CD4-positive, CD25-positive, alpha-beta regulatory T cell (primary cell): ENCODE measurements at regions not wholly inside any gene's neighbourhood (a gene's known extent, or its start where the extent isn't known, plus 50 kb on each side); places are given as distances from the start of the nearest gene placed in this dataset.

Experiments
- ATAC-seq, 2 donors: fragments of 150-1000 bp; cut with Tn5 transposase; one replicate each; pipeline ENCODE4 v1.10.0; 2021; ENCODE audit warnings: low read depth in 2 of 2, moderate number of reproducible peaks in 2 of 2, moderate library complexity in 1 of 2
- DNase-seq, 3 donors: peaks; one replicate each; pipeline versions ENCODE4 v3.0.0 to v3.0.0-alpha.2; 2012 to 2022; ENCODE audit warnings: mixed read lengths in 1 of 3
- H3K27ac ChIP-seq: one replicate; pipeline ENCODE4 v1.7.0; 2013; ENCODE audit warnings: mild to moderate bottlenecking, low read length; ENCODE audit not compliant: insufficient read depth, poor library complexity, severe bottlenecking
- H3K27me3 ChIP-seq: one replicate; pipeline ENCODE4 v1.7.0; 2013; ENCODE audit warnings: low read length; ENCODE audit not compliant: control insufficient read depth, insufficient read depth
- H3K36me3 ChIP-seq: one replicate; pipeline ENCODE4 v1.7.0; 2013; ENCODE audit warnings: mild to moderate bottlenecking, low read length, moderate library complexity; ENCODE audit not compliant: control insufficient read depth, insufficient read depth
- H3K4me1 ChIP-seq: 2 replicates; pipeline ENCODE4 v1.7.0; 2013; ENCODE audit warnings: mild to moderate bottlenecking, low read length; ENCODE audit not compliant: insufficient read depth, control insufficient read depth, poor library complexity, severe bottlenecking
- H3K4me3 ChIP-seq: one replicate; pipeline ENCODE4 v1.7.0; 2013; ENCODE audit warnings: low read depth, mild to moderate bottlenecking, low read length, moderate library complexity
- H3K9me3 ChIP-seq, 2 experiments: 1 replicate in 1 of 2; 2 replicates in 1 of 2; pipeline ENCODE4 v1.7.0; 2013; ENCODE audit warnings: low read length in 2 of 2, mild to moderate bottlenecking in 1 of 2, moderate library complexity in 1 of 2; ENCODE audit not compliant: control insufficient read depth in 2 of 2
- H3K27ac Mint-ChIP-seq, 3 donors: one replicate each; pipeline ENCODE4 v1.8.0; 2020 to 2022; ENCODE audit warnings: mild to moderate bottlenecking in 3 of 3, mixed read lengths in 3 of 3, moderate library complexity in 2 of 3
- H3K27me3 Mint-ChIP-seq: one replicate; pipeline ENCODE4 v1.8.0; 2022; ENCODE audit warnings: mild to moderate bottlenecking, mixed read lengths
- H3K36me3 Mint-ChIP-seq: one replicate; pipeline ENCODE4 v1.8.0; 2020; ENCODE audit warnings: mixed read lengths
- H3K4me1 Mint-ChIP-seq, 4 donors: one replicate each; pipeline ENCODE4 v1.8.0; 2020 to 2022; ENCODE audit warnings: mixed read lengths in 4 of 4, mild to moderate bottlenecking in 1 of 4
- H3K4me3 Mint-ChIP-seq, 4 donors: one replicate each; pipeline ENCODE4 v1.8.0; 2020 to 2022; ENCODE audit warnings: mild to moderate bottlenecking in 4 of 4, mixed read lengths in 4 of 4, moderate library complexity in 3 of 4
- H3K9me3 Mint-ChIP-seq, 7 donors: one replicate each; pipeline ENCODE4 v1.8.0; 2020 to 2022; ENCODE audit warnings: mixed read lengths in 7 of 7, mild to moderate bottlenecking in 3 of 7, moderate library complexity in 2 of 7

- Mint-ChIP-seq H3K27ac (no peak overlapping the region), H3K36me3 (no peaks in the 10 kb centered on the region), H3K9me3 (peaks cover 0 to 4% (median 2%) of the 10 kb centered on the region in 7 donors), H3K4me3 (no peak overlapping the region), H3K4me1 (no peaks in the 10 kb centered on the region), H3K27me3 (peaks cover 12% of the 10 kb centered on the region)
- no peaks in the 10 kb centered on the region for H3K27me3 ChIP-seq
- DNase-seq (no peak), ATAC-seq (no peak)
- H3K9me3 ChIP-seq, result no peaks in the 10 kb centered on the region
- no peaks in the 10 kb centered on the region for H3K36me3 ChIP-seq
- H3K4me3 ChIP-seq, result no peak overlapping the region
- no peak overlapping the region for H3K27ac ChIP-seq
- no peaks in the 10 kb centered on the region for H3K4me1 ChIP-seq
Measured at GRCh38 chr6:165806126-165806810, 143.2 kb upstream of the PDE10A start.

- H3K4me3 Mint-ChIP-seq, result no peak overlapping the region
- H3K4me1 ChIP-seq, result no peaks in the 10 kb centered on the region
- H3K27me3 ChIP-seq, result no peaks in the 10 kb centered on the region
- no peaks in the 10 kb centered on the region for H3K36me3 Mint-ChIP-seq
- no peaks in the 10 kb centered on the region for H3K36me3 ChIP-seq
- ATAC-seq (no peak), DNase-seq (no peak)
- no peak overlapping the region for H3K4me3 ChIP-seq
- H3K27me3 Mint-ChIP-seq, result peaks cover 12% of the 10 kb centered on the region
- H3K9me3 ChIP-seq, result no peaks in the 10 kb centered on the region
- H3K27ac ChIP-seq, result no peak overlapping the region
- H3K9me3 Mint-ChIP-seq, result peaks cover 0 to 4% (median 2%) of the 10 kb centered on the region in 7 donors
- H3K4me1 Mint-ChIP-seq, result no peaks in the 10 kb centered on the region
- no peak overlapping the region for H3K27ac Mint-ChIP-seq
Measured at GRCh38 chr6:165805636-165806035, 142.6 kb upstream of the PDE10A start.

GRCh38 chr6:165805067-165805555 is 142.1 kb upstream of the PDE10A start:
- peaks cover 0 to 2% (median 0%) of the 10 kb centered on the region in 7 donors for H3K9me3 Mint-ChIP-seq
- H3K4me3 ChIP-seq, result no peak overlapping the region
- no peaks in the 10 kb centered on the region for H3K27me3 ChIP-seq
- no peak overlapping the region for H3K27ac Mint-ChIP-seq
- no peaks in the 10 kb centered on the region for H3K36me3 ChIP-seq
- H3K27ac ChIP-seq, result no peak overlapping the region
- ATAC-seq, result no peak
- DNase-seq, result no peak
- no peaks in the 10 kb centered on the region for H3K36me3 Mint-ChIP-seq
- H3K27me3 Mint-ChIP-seq, result peaks cover 12% of the 10 kb centered on the region
- H3K9me3 ChIP-seq, result no peaks in the 10 kb centered on the region
- no peaks in the 10 kb centered on the region for H3K4me1 Mint-ChIP-seq
- H3K4me1 ChIP-seq, result no peaks in the 10 kb centered on the region
- H3K4me3 Mint-ChIP-seq, result no peak overlapping the region

GRCh38 chr6:165804331-165805066 is 141.5 kb upstream of the PDE10A start:
- H3K36me3 Mint-ChIP-seq, result no peaks in the 10 kb centered on the region
- DNase-seq, result no peak

GRCh38 chr6:165800337-165800736 is 137.3 kb upstream of the PDE10A start:
- H3K4me1 ChIP-seq, result no peaks in the 10 kb centered on the region
- peaks cover 0 to 1% (median 0%) of the 10 kb centered on the region in 7 donors for H3K9me3 Mint-ChIP-seq
- no peak overlapping the region for H3K27ac ChIP-seq
- no peak overlapping the region for H3K27ac Mint-ChIP-seq
- H3K27me3 Mint-ChIP-seq, result peaks cover 5% of the 10 kb centered on the region
- H3K4me1 Mint-ChIP-seq, result no peaks in the 10 kb centered on the region
- no peak for DNase-seq
- no peaks in the 10 kb centered on the region for H3K27me3 ChIP-seq
- no peaks in the 10 kb centered on the region for H3K36me3 Mint-ChIP-seq
- ATAC-seq, result no peak
- no peaks in the 10 kb centered on the region for H3K36me3 ChIP-seq
- H3K9me3 ChIP-seq, result no peaks in the 10 kb centered on the region
- H3K4me3 ChIP-seq, result no peak overlapping the region
- H3K4me3 Mint-ChIP-seq, result no peak overlapping the region

More at GRCh38 chr6:165804331-165805066, 141.5 kb upstream of the PDE10A start:
- H3K9me3 Mint-ChIP-seq, result peaks cover 0 to 2% (median 0%) of the 10 kb centered on the region in 7 donors
- Histone ChIP-seq H3K27me3 (no peaks in the 10 kb centered on the region), H3K9me3 (no peaks in the 10 kb centered on the region), H3K4me1 (no peaks in the 10 kb centered on the region), H3K4me3 (no peak overlapping the region), H3K27ac (no peak overlapping the region), H3K36me3 (no peaks in the 10 kb centered on the region)
- H3K27ac Mint-ChIP-seq, result no peak overlapping the region
- peaks cover 12% of the 10 kb centered on the region for H3K27me3 Mint-ChIP-seq
- ATAC-seq, result no peak
- no peaks in the 10 kb centered on the region for H3K4me1 Mint-ChIP-seq
- no peak overlapping the region for H3K4me3 Mint-ChIP-seq

- no peak for ATAC-seq
- H3K27ac Mint-ChIP-seq, result no peak overlapping the region
- H3K9me3 ChIP-seq, result no peaks in the 10 kb centered on the region
Measured at GRCh38 chr6:165799391-165800153, 136.5 kb upstream of the PDE10A start.

GRCh38 chr6:165798991-165799390 is 135.9 kb upstream of the PDE10A start:
- Mint-ChIP-seq H3K4me3 (no peak overlapping the region), H3K9me3 (peaks cover 0 to 1% (median 0%) of the 10 kb centered on the region in 7 donors), H3K27ac (no peak overlapping the region), H3K4me1 (no peaks in the 10 kb centered on the region), H3K27me3 (peaks cover under 1% of the 10 kb centered on the region), H3K36me3 (no peaks in the 10 kb centered on the region)
- Histone ChIP-seq H3K4me3 (no peak overlapping the region), H3K9me3 (no peaks in the 10 kb centered on the region), H3K36me3 (no peaks in the 10 kb centered on the region), H3K27ac (no peak overlapping the region), H3K4me1 (no peaks in the 10 kb centered on the region), H3K27me3 (no peaks in the 10 kb centered on the region)
- no peak for ATAC-seq
- no peak for DNase-seq

More at GRCh38 chr6:165799391-165800153, 136.5 kb upstream of the PDE10A start:
- H3K4me3 ChIP-seq, result no peak overlapping the region
- H3K27me3 ChIP-seq, result no peaks in the 10 kb centered on the region
- Mint-ChIP-seq H3K9me3 (peaks cover 0 to 1% (median 0%) of the 10 kb centered on the region in 7 donors), H3K36me3 (no peaks in the 10 kb centered on the region), H3K4me1 (no peaks in the 10 kb centered on the region), H3K4me3 (no peak overlapping the region), H3K27me3 (peaks cover 5% of the 10 kb centered on the region)
- H3K4me1 ChIP-seq, result no peaks in the 10 kb centered on the region
- H3K36me3 ChIP-seq, result no peaks in the 10 kb centered on the region
- no peak overlapping the region for H3K27ac ChIP-seq
- DNase-seq, result no peak
